ENCODE measurements at regions not wholly inside any gene's neighbourhood (a gene's known extent, or its start where the extent isn't known, plus 50 kb on each side); places are given as distances from the start of the nearest gene placed in this dataset.
"Not testable (repeated sequence)": the region's sequence is repeated elsewhere in the genome, so short reads cannot be mapped to it uniquely, and the experiment has no call there.

DNA sequence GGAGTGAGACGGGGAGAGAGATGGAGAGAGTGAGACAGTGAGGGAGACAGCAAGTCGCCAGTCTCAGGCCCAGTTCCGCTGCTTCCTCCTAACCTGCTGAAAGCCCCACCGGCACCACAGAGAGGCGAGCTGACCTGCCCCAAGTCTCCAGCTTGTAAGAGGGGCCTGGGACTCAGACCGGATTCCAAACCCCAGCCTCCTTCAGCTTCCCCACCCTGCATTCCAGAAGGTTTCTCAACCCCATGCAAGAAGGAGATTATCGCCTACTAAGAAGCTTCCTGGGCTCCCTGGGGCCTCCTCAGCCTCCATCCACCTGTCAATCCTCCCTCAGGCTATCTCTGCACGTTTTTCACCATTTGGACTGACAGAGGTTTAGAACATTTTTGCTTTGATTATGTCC lies 173.1 kb upstream of the RAB6C start:
- no peaks in the 10 kb centered on the region for H3K4me1 Mint-ChIP-seq
- H3K36me3 Mint-ChIP-seq, result no peaks in the 10 kb centered on the region
- ChIA-PET POLR2A (no interaction called here), CTCF (no interaction called here)
- no peak overlapping the region for H3K4me3 Mint-ChIP-seq
- no peak for ATAC-seq
- H3K27me3 Mint-ChIP-seq, result peaks cover 4 to 17% (median 10%) of the 10 kb centered on the region in 5 donors
- intact Hi-C loops (cut with micrococcal nuclease), result no loop called here
- peaks cover 0 to 3% (median 0%) of the 10 kb centered on the region in 11 donors for H3K9me3 Mint-ChIP-seq
- Histone ChIP-seq H3K9me3 (ENCODE audit: control insufficient read depth in 2 of 3, low read length in 3 of 3) (no peaks in the 10 kb centered on the region), H3K36me3 (ENCODE audit: control insufficient read depth in 2 of 3, insufficient read depth in 3 of 3, low read length in 3 of 3) (no peaks in the 10 kb centered on the region), H3K27me3 (ENCODE audit: control insufficient read depth in 2 of 2, insufficient read depth in 2 of 2, low read length in 2 of 2) (no peaks in the 10 kb centered on the region), H3K4me3 (ENCODE audit: low read length) (no peak overlapping the region), H3K4me1 (ENCODE audit: control insufficient read depth in 2 of 2, insufficient read depth in 2 of 2, low read length in 2 of 2) (no peaks in the 10 kb centered on the region), H3K27ac (ENCODE audit: low read depth, low read length) (no peak overlapping the region)
- no peak for DNase-seq
- no peak overlapping the region for H3K27ac Mint-ChIP-seq

DNA sequence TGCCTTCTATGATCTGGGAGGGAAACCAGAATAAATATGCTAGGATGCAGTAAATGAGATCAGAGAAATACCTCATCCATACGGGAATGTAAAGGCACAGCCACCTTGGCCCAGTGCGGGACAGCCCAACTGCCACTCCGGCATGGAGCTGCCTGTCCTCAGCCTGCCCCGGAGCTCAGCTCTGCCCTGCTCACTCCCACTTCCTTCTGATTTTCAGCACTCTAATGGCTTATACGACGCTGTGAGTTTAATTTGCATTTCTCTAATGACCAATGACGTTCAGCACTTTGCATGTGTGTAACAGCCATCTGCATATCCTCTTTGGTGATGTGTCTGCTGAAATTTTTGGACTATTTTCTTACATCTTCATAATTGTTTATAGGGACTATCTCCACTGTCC lies 172.5 kb upstream of the RAB6C start:
- Mint-ChIP-seq H3K4me1 (no peaks in the 10 kb centered on the region), H3K27me3 (peaks cover 0 to 17% (median 8%) of the 10 kb centered on the region in 5 donors), H3K9me3 (peaks cover 0 to 3% (median 0%) of the 10 kb centered on the region in 11 donors), H3K27ac (no peak overlapping the region), H3K36me3 (no peaks in the 10 kb centered on the region), H3K4me3 (no peak overlapping the region)
- Histone ChIP-seq H3K27me3 (ENCODE audit: control insufficient read depth in 2 of 2, insufficient read depth in 2 of 2, low read length in 2 of 2) (no peaks in the 10 kb centered on the region), H3K9me3 (ENCODE audit: control insufficient read depth in 2 of 3, low read length in 3 of 3) (no peaks in the 10 kb centered on the region), H3K27ac (ENCODE audit: low read depth, low read length) (no peak overlapping the region), H3K4me3 (ENCODE audit: low read length) (no peak overlapping the region), H3K36me3 (ENCODE audit: control insufficient read depth in 2 of 3, insufficient read depth in 3 of 3, low read length in 3 of 3) (no peaks in the 10 kb centered on the region), H3K4me1 (ENCODE audit: control insufficient read depth in 2 of 2, insufficient read depth in 2 of 2, low read length in 2 of 2) (no peaks in the 10 kb centered on the region)
- DNase-seq (no peak), ATAC-seq (no peak)
- ChIA-PET CTCF (no interaction called here), POLR2A (no interaction called here)
- intact Hi-C loops (cut with micrococcal nuclease), result no loop called here

DNA sequence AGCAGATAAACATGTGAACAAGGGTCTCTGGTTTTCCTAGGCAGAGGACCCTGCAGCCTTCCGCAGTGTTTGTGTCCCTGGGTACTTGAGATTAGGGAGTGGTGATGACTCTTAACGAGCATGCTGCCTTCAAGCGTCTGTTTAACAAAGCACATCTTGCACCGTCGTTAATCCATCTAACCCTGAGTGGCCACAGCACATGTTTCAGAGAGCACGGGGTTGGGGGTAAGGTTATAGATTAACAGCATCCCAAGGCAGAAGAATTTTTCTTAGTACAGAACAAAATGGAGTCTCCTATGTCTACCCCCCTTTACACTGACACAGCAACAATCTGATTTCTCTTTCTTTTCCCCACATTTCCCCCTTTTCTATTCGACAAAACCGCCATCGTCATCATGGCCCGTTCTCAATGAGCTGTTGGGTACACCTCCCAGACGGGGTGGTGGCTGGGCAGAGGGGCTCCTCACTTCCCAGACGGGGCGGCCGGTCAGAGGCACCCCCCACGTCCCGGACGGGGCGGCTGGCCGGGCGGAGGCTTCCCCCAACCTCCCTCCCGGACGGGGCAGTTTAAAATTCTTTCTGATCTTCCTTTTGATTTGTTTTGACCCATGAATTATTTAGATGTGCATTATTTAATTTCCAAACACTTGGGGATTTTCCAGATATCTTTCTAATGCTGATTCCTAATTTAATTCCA lies 171.7 kb upstream of the RAB6C start:
- not testable (repeated sequence) for H3K9me3 Mint-ChIP-seq
- H3K27me3 Mint-ChIP-seq, result peaks cover 0 to 17% (median 7%) of the 10 kb centered on the region in 5 donors

DNA sequence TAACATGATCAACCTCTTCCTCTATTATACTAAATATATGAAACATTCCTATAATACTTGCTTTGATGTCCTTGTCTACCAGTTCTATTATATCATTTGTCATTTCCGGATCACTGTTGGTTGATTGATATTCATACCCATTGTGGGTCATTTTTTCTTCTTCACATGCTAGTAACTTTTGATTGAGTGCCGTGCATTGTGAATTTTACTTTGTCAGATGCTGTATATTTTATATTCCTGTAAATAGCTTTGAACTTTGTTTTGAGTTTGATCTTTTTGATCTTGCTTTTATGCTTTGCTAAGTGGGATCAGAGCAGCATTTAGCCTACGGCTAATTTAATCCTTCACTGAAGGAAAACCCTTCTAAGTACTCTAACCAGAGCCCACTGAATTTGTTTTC lies 168.9 kb upstream of the RAB6C start:
- intact Hi-C loops (cut with micrococcal nuclease), result no loop called here
- H3K4me1 Mint-ChIP-seq, result peaks cover 0 to 2% (median 0%) of the 10 kb centered on the region in 7 donors
- POLR2A ChIA-PET, result no interaction called here
- Histone ChIP-seq H3K9me3 (ENCODE audit: control insufficient read depth in 2 of 3, low read length in 3 of 3) (peaks cover 0 to 7% (median 0%) of the 10 kb centered on the region in 3 experiments), H3K27me3 (ENCODE audit: control insufficient read depth in 2 of 2, insufficient read depth in 2 of 2, low read length in 2 of 2) (no peaks in the 10 kb centered on the region), H3K27ac (ENCODE audit: low read depth, low read length) (no peak overlapping the region), H3K4me3 (ENCODE audit: low read length) (no peak overlapping the region), H3K36me3 (ENCODE audit: control insufficient read depth in 2 of 3, insufficient read depth in 3 of 3, low read length in 3 of 3) (no peaks in the 10 kb centered on the region), H3K4me1 (ENCODE audit: control insufficient read depth in 2 of 2, insufficient read depth in 2 of 2, low read length in 2 of 2) (no peaks in the 10 kb centered on the region)
- peaks cover 0 to 7% (median under 1%) of the 10 kb centered on the region in 5 donors for H3K36me3 Mint-ChIP-seq
- CTCF ChIA-PET, result no interaction called here
- peaks cover 0 to 19% (median 12%) of the 10 kb centered on the region in 11 donors for H3K9me3 Mint-ChIP-seq
- no peak for ATAC-seq
- peaks cover 0 to 20% (median 16%) of the 10 kb centered on the region in 5 donors for H3K27me3 Mint-ChIP-seq
- no peak for DNase-seq
- no peak overlapping the region for H3K4me3 Mint-ChIP-seq
- H3K27ac Mint-ChIP-seq, result no peak overlapping the region

More for the DNA sequence above, 171.7 kb upstream of the RAB6C start:
- ATAC-seq; POLR2A ChIA-PET; H3K4me1 Mint-ChIP-seq; H3K27ac ChIP-seq (ENCODE audit: low read depth, low read length); H3K27me3 ChIP-seq (ENCODE audit: control insufficient read depth in 2 of 2, insufficient read depth in 2 of 2, low read length in 2 of 2); H3K4me3 ChIP-seq (ENCODE audit: low read length); H3K4me3 Mint-ChIP-seq; H3K9me3 ChIP-seq (ENCODE audit: control insufficient read depth in 2 of 3, low read length in 3 of 3); H3K4me1 ChIP-seq (ENCODE audit: control insufficient read depth in 2 of 2, insufficient read depth in 2 of 2, low read length in 2 of 2); DNase-seq; H3K36me3 ChIP-seq (ENCODE audit: control insufficient read depth in 2 of 3, insufficient read depth in 3 of 3, low read length in 3 of 3); intact Hi-C loops (cut with micrococcal nuclease); H3K36me3 Mint-ChIP-seq; CTCF ChIA-PET; H3K27ac Mint-ChIP-seq: not testable (repeated sequence)

DNA sequence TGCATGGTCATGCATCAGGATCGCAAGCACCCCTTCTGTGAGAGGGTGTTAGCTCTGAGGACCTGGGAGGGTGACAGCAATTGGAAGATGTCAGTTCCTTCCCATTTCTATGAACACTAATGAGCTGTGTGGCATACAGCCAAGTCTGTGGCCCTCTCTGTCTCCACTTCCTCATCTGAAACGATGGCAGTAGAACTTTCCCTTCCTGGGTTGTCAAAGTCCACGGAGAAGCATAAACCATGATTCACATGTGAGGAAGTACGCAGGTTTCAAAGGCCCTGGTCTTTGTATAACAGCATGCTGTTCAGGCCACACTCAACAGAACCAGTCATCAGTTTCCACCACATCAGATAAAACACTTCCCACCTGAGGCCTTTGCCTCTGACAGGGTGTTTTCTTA lies 167.4 kb upstream of the RAB6C start:
- no peak overlapping the region for H3K4me3 ChIP-seq (ENCODE audit: low read length)
- POLR2A ChIA-PET, result no interaction called here
- Mint-ChIP-seq H3K9me3 (peaks cover 0 to 28% (median 18%) of the 10 kb centered on the region in 11 donors), H3K4me1 (peaks cover 0 to 2% (median 0%) of the 10 kb centered on the region in 7 donors), H3K4me3 (no peak overlapping the region), H3K27ac (no peak overlapping the region), H3K36me3 (peaks cover 0 to 11% (median 5%) of the 10 kb centered on the region in 5 donors), H3K27me3 (peaks cover 1 to 23% (median 16%) of the 10 kb centered on the region in 5 donors)
- peaks cover 0 to 13% (median 0%) of the 10 kb centered on the region in 3 experiments for H3K9me3 ChIP-seq (ENCODE audit: control insufficient read depth in 2 of 3, low read length in 3 of 3)
- DNase-seq (no peak), ATAC-seq (peak; percentile 89)
- no peak overlapping the region for H3K27ac ChIP-seq (ENCODE audit: low read depth, low read length)
- intact Hi-C loops (cut with micrococcal nuclease), result no loop called here
- CTCF ChIA-PET, result no interaction called here
- no peaks in the 10 kb centered on the region for H3K36me3 ChIP-seq (ENCODE audit: control insufficient read depth in 2 of 3, insufficient read depth in 3 of 3, low read length in 3 of 3)
- no peaks in the 10 kb centered on the region for H3K27me3 ChIP-seq (ENCODE audit: control insufficient read depth in 2 of 2, insufficient read depth in 2 of 2, low read length in 2 of 2)
- H3K4me1 ChIP-seq (ENCODE audit: control insufficient read depth in 2 of 2, insufficient read depth in 2 of 2, low read length in 2 of 2), result no peaks in the 10 kb centered on the region

- POLR2A ChIA-PET, result no interaction called here
- H3K27me3 ChIP-seq (ENCODE audit: control insufficient read depth in 2 of 2, insufficient read depth in 2 of 2, low read length in 2 of 2), result no peaks in the 10 kb centered on the region
- intact Hi-C loops (cut with micrococcal nuclease), result no loop called here
- no peak overlapping the region for H3K27ac Mint-ChIP-seq
- H3K9me3 Mint-ChIP-seq, result peaks cover 0 to 28% (median 18%) of the 10 kb centered on the region in 11 donors
- H3K4me1 ChIP-seq (ENCODE audit: control insufficient read depth in 2 of 2, insufficient read depth in 2 of 2, low read length in 2 of 2), result no peaks in the 10 kb centered on the region
- H3K36me3 ChIP-seq (ENCODE audit: control insufficient read depth in 2 of 3, insufficient read depth in 3 of 3, low read length in 3 of 3), result no peaks in the 10 kb centered on the region
- peaks cover 0 to 2% (median 0%) of the 10 kb centered on the region in 7 donors for H3K4me1 Mint-ChIP-seq
- peaks cover 5 to 23% (median 16%) of the 10 kb centered on the region in 5 donors for H3K27me3 Mint-ChIP-seq
- no peak overlapping the region for H3K4me3 Mint-ChIP-seq
- no peak overlapping the region for H3K27ac ChIP-seq (ENCODE audit: low read depth, low read length)
- CTCF ChIA-PET, result no interaction called here
- H3K4me3 ChIP-seq (ENCODE audit: low read length), result no peak overlapping the region
- H3K36me3 Mint-ChIP-seq, result peaks cover 0 to 11% (median 5%) of the 10 kb centered on the region in 5 donors
- DNase-seq (no peak), ATAC-seq (no peak)
- peaks cover 0 to 13% (median 0%) of the 10 kb centered on the region in 3 experiments for H3K9me3 ChIP-seq (ENCODE audit: control insufficient read depth in 2 of 3, low read length in 3 of 3)
Observed at GRCh38 chr2:129812654-129813053, 166.8 kb upstream of the RAB6C start.

DNA sequence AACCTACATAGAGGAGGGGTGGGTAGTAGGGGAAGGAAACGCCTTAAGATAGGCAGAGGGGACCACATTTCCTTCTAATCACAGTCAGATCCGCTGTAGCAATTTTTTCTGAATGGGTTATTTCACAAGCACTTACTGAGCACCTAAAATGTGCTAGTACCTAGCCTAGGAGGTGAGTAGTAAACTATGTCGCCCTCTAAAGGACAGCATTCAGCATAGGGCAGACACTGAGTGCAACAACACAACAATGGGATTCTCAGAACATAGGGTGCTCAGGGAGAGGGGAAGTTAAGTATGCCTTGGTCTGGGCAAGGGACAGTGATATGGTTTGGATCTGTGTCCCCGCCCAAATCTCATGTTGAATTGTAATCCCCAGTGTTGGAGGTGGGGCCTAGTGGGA lies 166.1 kb upstream of the RAB6C start:
- peaks cover 0 to 28% (median 18%) of the 10 kb centered on the region in 11 donors for H3K9me3 Mint-ChIP-seq
- peaks cover 0 to 11% (median 5%) of the 10 kb centered on the region in 5 donors for H3K36me3 Mint-ChIP-seq
- Histone ChIP-seq H3K27me3 (ENCODE audit: control insufficient read depth in 2 of 2, insufficient read depth in 2 of 2, low read length in 2 of 2) (no peaks in the 10 kb centered on the region), H3K4me3 (ENCODE audit: low read length) (no peak overlapping the region), H3K4me1 (ENCODE audit: control insufficient read depth in 2 of 2, insufficient read depth in 2 of 2, low read length in 2 of 2) (no peaks in the 10 kb centered on the region), H3K9me3 (ENCODE audit: control insufficient read depth in 2 of 3, low read length in 3 of 3) (peaks cover 0 to 13% (median 0%) of the 10 kb centered on the region in 3 experiments), H3K36me3 (ENCODE audit: control insufficient read depth in 2 of 3, insufficient read depth in 3 of 3, low read length in 3 of 3) (no peaks in the 10 kb centered on the region), H3K27ac (ENCODE audit: low read depth, low read length) (no peak overlapping the region)
- peaks cover 0 to 2% (median 0%) of the 10 kb centered on the region in 7 donors for H3K4me1 Mint-ChIP-seq
- H3K27ac Mint-ChIP-seq, result no peak overlapping the region
- DNase-seq (no peak), ATAC-seq (no peak)
- intact Hi-C loops (cut with micrococcal nuclease), result no loop called here
- ChIA-PET CTCF (no interaction called here), POLR2A (no interaction called here)
- no peak overlapping the region for H3K4me3 Mint-ChIP-seq
- peaks cover 5 to 23% (median 16%) of the 10 kb centered on the region in 5 donors for H3K27me3 Mint-ChIP-seq

All from naive thymus-derived CD4-positive, alpha-beta T cell (primary cell).